Fibroblast of skin of left quadriceps (primary cell): ENCODE measurements at regions not wholly inside any gene's neighbourhood (a gene's known extent, or its start where the extent isn't known, plus 50 kb on each side); places are given as distances from the start of the nearest gene placed in this dataset.
A peak's percentile ranks its signal among the peaks of the same experiment; 100 is the strongest.
"Not testable (repeated sequence)": the region's sequence is repeated elsewhere in the genome, so short reads cannot be mapped to it uniquely, and the experiment has no call there.

Source experiments
- DNase-seq, 2 experiments: peaks; one replicate each; pipeline ENCODE4 v3.0.0-alpha.2; 2013; ENCODE audit warnings: low read depth in 2 of 2

- DNase-seq, result no peak
Observed at GRCh38 chr6:85357651-85358050, 92.2 kb upstream of the NT5E start.

- DNase-seq, result not testable (repeated sequence)
Observed at GRCh38 chr6:85356743-85357142, 93.1 kb upstream of the NT5E start.

- DNase-seq, result no peak
Observed at GRCh38 chr6:85355816-85356215, 94.1 kb upstream of the NT5E start.

- DNase-seq, result peak; percentile 42 to 49
Observed at GRCh38 chr6:85354761-85355618, 94.9 kb upstream of the NT5E start.

- no peak for DNase-seq
Observed at GRCh38 chr6:85353012-85353411, 96.9 kb upstream of the NT5E start.

GRCh38 chr6:85348643-85349042 lies 101.2 kb upstream of the NT5E start:
- DNase-seq, result no peak

- DNase-seq, result no peak
Observed at GRCh38 chr6:85347812-85348211, 102.1 kb upstream of the NT5E start.

GRCh38 chr6:85346196-85346595 lies 103.7 kb upstream of the NT5E start:
- DNase-seq, result no peak

- no peak for DNase-seq
Observed at GRCh38 chr6:85344996-85345395, 104.9 kb upstream of the NT5E start.

- DNase-seq, result no peak
Observed at GRCh38 chr6:85343428-85343827, 106.5 kb upstream of the NT5E start.

GRCh38 chr6:85329196-85329595 lies 120.7 kb upstream of the NT5E start:
- DNase-seq, result no peak

- DNase-seq, result not testable (repeated sequence)
Observed at GRCh38 chr6:85325811-85326210, 124.1 kb upstream of the NT5E start.

GRCh38 chr6:85323435-85324040 lies 126.3 kb upstream of the NT5E start:
- DNase-seq, result peak; percentile 53 to 58

GRCh38 chr6:85322446-85323105 lies 127.3 kb upstream of the NT5E start:
- DNase-seq, result no peak

- no peak for DNase-seq
Observed at GRCh38 chr6:85321906-85322305, 128.0 kb upstream of the NT5E start.

- DNase-seq, result no peak
Observed at GRCh38 chr6:85314586-85314985, 135.3 kb upstream of the NT5E start.

- no peak for DNase-seq
Observed at GRCh38 chr6:85300581-85300980, 149.3 kb upstream of the NT5E start.

- no peak for DNase-seq
Observed at GRCh38 chr6:85298553-85298952, 151.3 kb upstream of the NT5E start.

GRCh38 chr6:85291326-85291725 lies 158.6 kb upstream of the NT5E start:
- DNase-seq, result no peak

- DNase-seq, result no peak
Observed at GRCh38 chr6:85287654-85288053, 162.2 kb upstream of the NT5E start.

GRCh38 chr6:85287158-85287557 lies 162.7 kb upstream of the NT5E start:
- DNase-seq, result no peak

GRCh38 chr6:85286507-85286906 lies 163.4 kb upstream of the NT5E start:
- DNase-seq, result not testable (repeated sequence)

GRCh38 chr6:85285934-85286333 lies 163.9 kb upstream of the NT5E start:
- no peak for DNase-seq
